GM23338 (cell line): ENCODE measurements at regions not wholly inside any gene's neighbourhood (a gene's known extent, or its start where the extent isn't known, plus 50 kb on each side); places are given as distances from the start of the nearest gene placed in this dataset.

Experiments
- ATAC-seq: fragments of 200-7000 bp; cut with Tn5 transposase; 3 replicates; pipeline ENCODE4 v1.9.1; 2020
- DNase-seq: peaks from one replicate; pipeline ENCODE4 v3.0.0-alpha.2; 2015; ENCODE audit warnings: low spot score
- H2AFZ ChIP-seq: fragments of 200-600 bp; sonication (generic); 2 replicates; pipeline ENCODE4 v1.8.0; 2016; ENCODE audit warnings: antibody characterized with exemption, mild to moderate bottlenecking, moderate library complexity
- H3F3A ChIP-seq: fragments of 200-600 bp; sonication (generic); replicated peaks from 2 replicates; pipeline ENCODE4 v1.8.0; 2017; ENCODE audit warnings: antibody characterized with exemption, mixed run types, low read depth
- H3K27ac ChIP-seq: fragments of 200-600 bp; sonication (generic); 2 replicates; pipeline ENCODE4 v1.6.1; 2016; ENCODE audit warnings: low read depth
- H3K27me3 ChIP-seq: fragments of 200-600 bp; sonication (generic); 2 replicates; pipeline ENCODE4 v1.8.0; 2016; ENCODE audit warnings: mild to moderate bottlenecking, mixed run types, moderate library complexity; ENCODE audit not compliant: insufficient read depth
- H3K36me3 ChIP-seq: fragments of 200-600 bp; sonication (generic); 2 replicates; pipeline ENCODE4 v1.8.0; 2016; ENCODE audit warnings: mild to moderate bottlenecking; ENCODE audit not compliant: insufficient read depth
- H3K4me1 ChIP-seq: fragments of 200-600 bp; sonication (generic); 2 replicates; pipeline ENCODE4 v1.8.0; 2016; ENCODE audit warnings: mild to moderate bottlenecking, moderate library complexity; ENCODE audit not compliant: insufficient read depth
- H3K4me2 ChIP-seq: fragments of 200-600 bp; sonication (generic); 2 replicates; pipeline ENCODE4 v1.7.1; 2017; ENCODE audit warnings: mixed run types
- H3K4me3 ChIP-seq: fragments of 200-600 bp; sonication (generic); 2 replicates; pipeline ENCODE4 v1.6.1; 2016; ENCODE audit warnings: mixed run types
- H3K79me2 ChIP-seq: fragments of 200-600 bp; sonication (generic); replicated peaks from 2 replicates; pipeline ENCODE4 v1.8.0; 2017; ENCODE audit warnings: mild to moderate bottlenecking; ENCODE audit not compliant: insufficient read depth
- H3K9me2 ChIP-seq: fragments of 200-600 bp; sonication (generic); 2 replicates; pipeline ENCODE4 v1.8.0; 2017; ENCODE audit not compliant: insufficient read depth
- H4K20me1 ChIP-seq: fragments of 200-600 bp; sonication (generic); replicated peaks from 2 replicates; pipeline ENCODE4 v1.8.0; 2017; ENCODE audit warnings: mild to moderate bottlenecking; ENCODE audit not compliant: insufficient read depth
- H3K27ac Mint-ChIP-seq: 2 replicates; pipeline ENCODE4 v1.8.0; 2020; ENCODE audit warnings: inconsistent platforms, mild to moderate bottlenecking, moderate library complexity, mixed read lengths
- H3K27me3 Mint-ChIP-seq: 3 replicates; pipeline ENCODE4 v1.8.0; 2022; ENCODE audit warnings: low read depth, mild to moderate bottlenecking, moderate library complexity, mixed read lengths, inconsistent platforms; ENCODE audit not compliant: insufficient read depth, poor library complexity
- H3K36me3 Mint-ChIP-seq: 3 replicates; pipeline ENCODE4 v1.8.0; 2021; ENCODE audit warnings: low read depth, mild to moderate bottlenecking, inconsistent platforms, moderate library complexity, mixed read lengths
- H3K4me1 Mint-ChIP-seq: 3 replicates; pipeline ENCODE4 v1.8.0; 2020; ENCODE audit warnings: mild to moderate bottlenecking, inconsistent platforms, mixed read lengths
- H3K4me3 Mint-ChIP-seq: 3 replicates; pipeline ENCODE4 v1.8.0; 2021; ENCODE audit warnings: moderate library complexity, mild to moderate bottlenecking, inconsistent platforms, mixed read lengths
- H3K9me3 Mint-ChIP-seq: 3 replicates; pipeline ENCODE4 v1.8.0; 2020; ENCODE audit warnings: moderate library complexity, mild to moderate bottlenecking, inconsistent platforms, mixed read lengths
- CREB1 ChIP-seq: fragments of 250-450 bp; sonication (Bioruptor Pico); IDR thresholded peaks from 2 replicates; pipeline ENCODE4 v1.5.0; 2020; ENCODE audit warnings: low read depth, mild to moderate bottlenecking, moderate library complexity
- EZH2 ChIP-seq: fragments of 200-600 bp; sonication (generic); IDR thresholded peaks from one replicate; pipeline ENCODE4 v1.8.0; 2017; ENCODE audit warnings: antibody characterized with exemption, mild to moderate bottlenecking, low read depth; ENCODE audit not compliant: unreplicated experiment
- EZH2phosphoT487 ChIP-seq: fragments of 200-600 bp; sonication (generic); IDR thresholded peaks from one replicate; pipeline ENCODE4 v1.8.1; 2018; ENCODE audit warnings: antibody characterized with exemption; ENCODE audit not compliant: unreplicated experiment
- JUNB ChIP-seq: IDR thresholded peaks from one replicate; pipeline ENCODE4 v1.6.1; 2016; ENCODE audit warnings: antibody characterized with exemption; ENCODE audit not compliant: unreplicated experiment
- NANOG ChIP-seq: IDR thresholded peaks from 2 replicates; pipeline ENCODE4 v1.6.1; 2016; ENCODE audit warnings: antibody characterized with exemption, borderline replicate concordance
- STAT1 ChIP-seq: IDR thresholded peaks from one replicate; pipeline ENCODE4 v1.6.1; 2016; ENCODE audit warnings: antibody characterized with exemption; ENCODE audit not compliant: unreplicated experiment
- ZNF462 ChIP-seq: fragments of 250-450 bp; sonication (Bioruptor Pico); IDR thresholded peaks from 2 replicates; pipeline ENCODE4 v1.5.0; 2020; ENCODE audit warnings: mild to moderate bottlenecking, moderate library complexity
- TF ChIP-seq, protein P1 (sequence below): IDR thresholded peaks from 2 replicates; pipeline ENCODE4 v1.6.1; 2016; ENCODE audit warnings: antibody characterized with exemption
- TF ChIP-seq, protein P2 (sequence below): IDR thresholded peaks from one replicate; pipeline ENCODE4 v1.6.1; 2018; ENCODE audit warnings: antibody characterized with exemption; ENCODE audit not compliant: unreplicated experiment

GRCh38 chr12:16913832-16914490 is 308.0 kb upstream of the LMO3 start:
- TF ChIP-seq JUNB (no peak), STAT1 (no peak), NANOG (no peak), ZNF462 (no peak), EZH2phosphoT487 (no peak), EZH2 (no peak), CREB1 (CRISPR knock-in tag) (no peak)
- TF ChIP-seq, protein P1, sequence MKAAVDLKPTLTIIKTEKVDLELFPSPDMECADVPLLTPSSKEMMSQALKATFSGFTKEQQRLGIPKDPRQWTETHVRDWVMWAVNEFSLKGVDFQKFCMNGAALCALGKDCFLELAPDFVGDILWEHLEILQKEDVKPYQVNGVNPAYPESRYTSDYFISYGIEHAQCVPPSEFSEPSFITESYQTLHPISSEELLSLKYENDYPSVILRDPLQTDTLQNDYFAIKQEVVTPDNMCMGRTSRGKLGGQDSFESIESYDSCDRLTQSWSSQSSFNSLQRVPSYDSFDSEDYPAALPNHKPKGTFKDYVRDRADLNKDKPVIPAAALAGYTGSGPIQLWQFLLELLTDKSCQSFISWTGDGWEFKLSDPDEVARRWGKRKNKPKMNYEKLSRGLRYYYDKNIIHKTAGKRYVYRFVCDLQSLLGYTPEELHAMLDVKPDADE, result no peak
- TF ChIP-seq, protein P2, sequence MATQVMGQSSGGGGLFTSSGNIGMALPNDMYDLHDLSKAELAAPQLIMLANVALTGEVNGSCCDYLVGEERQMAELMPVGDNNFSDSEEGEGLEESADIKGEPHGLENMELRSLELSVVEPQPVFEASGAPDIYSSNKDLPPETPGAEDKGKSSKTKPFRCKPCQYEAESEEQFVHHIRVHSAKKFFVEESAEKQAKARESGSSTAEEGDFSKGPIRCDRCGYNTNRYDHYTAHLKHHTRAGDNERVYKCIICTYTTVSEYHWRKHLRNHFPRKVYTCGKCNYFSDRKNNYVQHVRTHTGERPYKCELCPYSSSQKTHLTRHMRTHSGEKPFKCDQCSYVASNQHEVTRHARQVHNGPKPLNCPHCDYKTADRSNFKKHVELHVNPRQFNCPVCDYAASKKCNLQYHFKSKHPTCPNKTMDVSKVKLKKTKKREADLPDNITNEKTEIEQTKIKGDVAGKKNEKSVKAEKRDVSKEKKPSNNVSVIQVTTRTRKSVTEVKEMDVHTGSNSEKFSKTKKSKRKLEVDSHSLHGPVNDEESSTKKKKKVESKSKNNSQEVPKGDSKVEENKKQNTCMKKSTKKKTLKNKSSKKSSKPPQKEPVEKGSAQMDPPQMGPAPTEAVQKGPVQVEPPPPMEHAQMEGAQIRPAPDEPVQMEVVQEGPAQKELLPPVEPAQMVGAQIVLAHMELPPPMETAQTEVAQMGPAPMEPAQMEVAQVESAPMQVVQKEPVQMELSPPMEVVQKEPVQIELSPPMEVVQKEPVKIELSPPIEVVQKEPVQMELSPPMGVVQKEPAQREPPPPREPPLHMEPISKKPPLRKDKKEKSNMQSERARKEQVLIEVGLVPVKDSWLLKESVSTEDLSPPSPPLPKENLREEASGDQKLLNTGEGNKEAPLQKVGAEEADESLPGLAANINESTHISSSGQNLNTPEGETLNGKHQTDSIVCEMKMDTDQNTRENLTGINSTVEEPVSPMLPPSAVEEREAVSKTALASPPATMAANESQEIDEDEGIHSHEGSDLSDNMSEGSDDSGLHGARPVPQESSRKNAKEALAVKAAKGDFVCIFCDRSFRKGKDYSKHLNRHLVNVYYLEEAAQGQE, result no peak
- Histone ChIP-seq H3K4me1 (no peaks in the 10 kb centered on the region), H3K27me3 (no peaks in the 10 kb centered on the region), H3K4me3 (no peak overlapping the region), H3K36me3 (no peaks in the 10 kb centered on the region), H3K79me2 (no peaks in the 10 kb centered on the region), H4K20me1 (no peaks in the 10 kb centered on the region; the same call in 1 of the 2 replicates), H3K4me2 (no peak overlapping the region), H3K9me2 (0 out of 2 replicates have a peak, but pooled peaks cover 6% of the 10 kb centered on the region), H2AFZ (no peak overlapping the region), H3K27ac (no peak overlapping the region), H3F3A (no peaks in the 10 kb centered on the region)
- Mint-ChIP-seq H3K4me3 (no peak overlapping the region), H3K36me3 (no peaks in the 10 kb centered on the region), H3K4me1 (no peaks in the 10 kb centered on the region), H3K9me3 (no peaks in the 10 kb centered on the region; the same call in 2 of the 3 replicates), H3K27me3 (peaks cover 2% of the 10 kb centered on the region), H3K27ac (no peak overlapping the region)
- ATAC-seq, result no peak
- DNase-seq, result no peak
